ENCODE measurements at regions not wholly inside any gene's neighbourhood (a gene's known extent, or its start where the extent isn't known, plus 50 kb on each side); places are given as distances from the start of the nearest gene placed in this dataset.

DNA sequence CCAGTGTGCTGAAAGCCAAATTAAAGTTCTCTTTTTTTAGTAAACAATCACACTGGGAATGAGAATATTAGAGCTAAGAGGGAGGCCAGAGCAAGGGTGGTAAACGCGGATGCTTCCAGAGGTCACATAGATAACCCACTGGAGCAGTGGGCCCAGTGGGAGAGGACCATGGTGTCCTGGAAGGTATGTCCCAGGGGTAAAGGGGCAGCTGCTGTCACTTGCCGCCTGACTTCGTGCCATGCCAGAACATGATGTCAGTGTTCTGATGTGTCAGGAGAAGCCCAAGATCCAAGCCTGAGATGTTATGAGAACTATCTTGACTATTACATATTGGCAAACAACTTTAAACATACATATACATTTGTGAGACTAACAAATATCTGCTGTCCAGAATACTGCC lies 211.9 kb upstream of the IL12A start:
- Histone ChIP-seq H2BK5ac (ENCODE audit: low read length) (no peak overlapping the region), H3K9me3 (replicated peaks in 1 of 2; ENCODE audit: control insufficient read depth in 2 of 2, insufficient read depth in 1 of 2, low read depth in 1 of 2, low read length in 2 of 2) (no peaks in the 10 kb centered on the region), H2AFZ (ENCODE audit: low read length) (no peak overlapping the region), H4K8ac (ENCODE audit: low read depth, low read length) (no peak overlapping the region), H2BK120ac (ENCODE audit: low read depth, low read length) (no peak overlapping the region), H3K4ac (ENCODE audit: low read length) (no peak overlapping the region), H3K4me3 (ENCODE audit: low read length in 2 of 2) (peak overlapping the region in 1 of 2 donors; percentile 44), H2AK5ac (ENCODE audit: low read depth, low read length) (no peak overlapping the region), H2BK15ac (ENCODE audit: low read length) (no peak overlapping the region), H3K79me1 (ENCODE audit: low read depth, low read length) (peaks cover 5% of the 10 kb centered on the region), H3K27ac (replicated peaks; ENCODE audit: low read length) (no peak overlapping the region), H3K23ac (ENCODE audit: low read depth, low read length, poor library complexity) (no peak overlapping the region), H3K4me1 (ENCODE audit: control insufficient read depth in 2 of 2, insufficient read depth in 1 of 2, low read depth in 1 of 2, low read length in 2 of 2) (peaks cover 0 to 4% of the 10 kb centered on the region in 2 donors), H3K27me3 (ENCODE audit: control insufficient read depth in 3 of 3, insufficient read depth in 3 of 3, low read depth in 1 of 3, low read length in 3 of 3) (peaks cover 0 to 4% (median 0%) of the 10 kb centered on the region in 3 experiments), H3K36me3 (replicated peaks in 1 of 2; ENCODE audit: control insufficient read depth in 2 of 2, insufficient read depth in 2 of 2, low read length in 2 of 2) (peaks cover 0 to 3% of the 10 kb centered on the region in 2 donors), H4K91ac (ENCODE audit: low read depth, low read length, poor library complexity) (no peak overlapping the region), H3K18ac (ENCODE audit: low read length) (no peak overlapping the region), H3K14ac (ENCODE audit: low read length) (no peak overlapping the region), H3K4me2 (ENCODE audit: insufficient read depth, low read length, poor library complexity, severe bottlenecking) (no peak overlapping the region), H2BK12ac (ENCODE audit: low read length) (no peak overlapping the region), H3K9ac (ENCODE audit: low read depth, low read length, poor library complexity) (no peak overlapping the region)
- WGBS, 2 donors (ENCODE audit: extremely low coverage in 2 of 2, insufficient read length in 2 of 2, insufficient replicate concordance in 1 of 2) = no CpG with 5 or more reads among the region's 4 CpGs
- DNase-seq (ENCODE audit: low spot score) = no peak

DNA sequence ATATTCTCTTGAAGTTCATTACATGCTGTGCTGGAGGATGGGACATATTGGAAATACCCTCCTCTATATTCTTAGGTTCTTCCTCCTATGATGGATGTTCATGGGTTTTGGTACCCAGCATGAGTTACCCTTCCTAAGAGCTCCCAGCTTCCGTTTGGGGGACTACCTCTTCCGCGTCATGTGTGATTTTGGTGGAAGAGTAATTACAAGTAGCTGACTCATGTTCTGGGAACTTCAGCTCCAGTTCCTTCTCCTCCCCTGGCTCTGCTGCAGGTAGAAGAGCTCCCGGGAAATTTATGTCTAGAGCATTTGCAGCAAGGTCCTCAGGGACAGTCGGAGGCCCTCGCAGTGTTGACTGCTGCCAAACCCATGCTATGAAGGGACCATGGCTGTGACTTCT lies 208.8 kb upstream of the IL12A start:
- no peak overlapping the region for H4K91ac ChIP-seq (ENCODE audit: low read depth, low read length, poor library complexity)
- H3K4me1 ChIP-seq (ENCODE audit: control insufficient read depth in 2 of 2, insufficient read depth in 1 of 2, low read depth in 1 of 2, low read length in 2 of 2) = peaks cover 0 to 4% of the 10 kb centered on the region in 2 donors
- H3K4me3 ChIP-seq (ENCODE audit: low read length in 2 of 2) = no peak overlapping the region
- no peak overlapping the region for H2AK5ac ChIP-seq (ENCODE audit: low read depth, low read length)
- no peak overlapping the region for H3K27ac ChIP-seq (replicated peaks; ENCODE audit: low read length)
- H3K27me3 ChIP-seq (ENCODE audit: control insufficient read depth in 3 of 3, insufficient read depth in 3 of 3, low read depth in 1 of 3, low read length in 3 of 3) = no peaks in the 10 kb centered on the region
- H3K36me3 ChIP-seq (replicated peaks in 1 of 2; ENCODE audit: control insufficient read depth in 2 of 2, insufficient read depth in 2 of 2, low read length in 2 of 2) = peaks cover 0 to 3% of the 10 kb centered on the region in 2 donors
- no peaks in the 10 kb centered on the region for H3K9me3 ChIP-seq (replicated peaks in 1 of 2; ENCODE audit: control insufficient read depth in 2 of 2, insufficient read depth in 1 of 2, low read depth in 1 of 2, low read length in 2 of 2)
- no peak for DNase-seq (ENCODE audit: low spot score)
- no peak overlapping the region for H2BK15ac ChIP-seq (ENCODE audit: low read length)
- no peak overlapping the region for H2BK5ac ChIP-seq (ENCODE audit: low read length)
- no peak overlapping the region for H3K23ac ChIP-seq (ENCODE audit: low read depth, low read length, poor library complexity)
- no peak overlapping the region for H3K18ac ChIP-seq (ENCODE audit: low read length)
- no peak overlapping the region for H3K4ac ChIP-seq (ENCODE audit: low read length)
- no peak overlapping the region for H3K4me2 ChIP-seq (ENCODE audit: insufficient read depth, low read length, poor library complexity, severe bottlenecking)
- no CpG with 5 or more reads among the region's 6 CpGs for WGBS, 2 donors (ENCODE audit: extremely low coverage in 2 of 2, insufficient read length in 2 of 2, insufficient replicate concordance in 1 of 2)
- no peak overlapping the region for H2AFZ ChIP-seq (ENCODE audit: low read length)
- H3K14ac ChIP-seq (ENCODE audit: low read length) = no peak overlapping the region
- H3K79me1 ChIP-seq (ENCODE audit: low read depth, low read length) = peaks cover 5% of the 10 kb centered on the region
- H3K9ac ChIP-seq (ENCODE audit: low read depth, low read length, poor library complexity) = no peak overlapping the region
- no peak overlapping the region for H2BK12ac ChIP-seq (ENCODE audit: low read length)
- H4K8ac ChIP-seq (ENCODE audit: low read depth, low read length) = no peak overlapping the region
- no peak overlapping the region for H2BK120ac ChIP-seq (ENCODE audit: low read depth, low read length)

DNA sequence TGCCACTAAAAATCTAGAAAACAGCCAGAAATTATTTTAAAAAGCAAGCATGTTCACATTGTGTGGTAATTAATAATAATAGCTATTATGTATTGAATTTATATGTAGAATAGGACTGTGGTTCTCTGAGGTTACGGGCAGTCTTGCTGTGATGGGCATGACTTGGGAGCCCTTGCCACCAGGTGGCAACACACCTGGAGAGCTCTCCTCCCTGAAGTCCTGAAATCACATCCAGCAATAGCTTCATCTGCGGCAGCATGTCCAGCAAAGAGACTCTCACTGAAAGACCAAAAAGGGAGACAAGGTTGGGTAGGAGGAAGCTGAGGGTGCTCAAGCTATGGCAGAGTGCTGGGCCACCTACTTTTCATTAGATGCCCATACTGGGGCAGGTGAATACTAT lies 206.8 kb upstream of the IL12A start:
- Histone ChIP-seq H2AK5ac (ENCODE audit: low read depth, low read length) (no peak overlapping the region), H3K14ac (ENCODE audit: low read length) (no peak overlapping the region), H4K8ac (ENCODE audit: low read depth, low read length) (no peak overlapping the region), H3K27ac (replicated peaks; ENCODE audit: low read length) (no peak overlapping the region), H3K9ac (ENCODE audit: low read depth, low read length, poor library complexity) (no peak overlapping the region), H2BK5ac (ENCODE audit: low read length) (no peak overlapping the region), H3K36me3 (replicated peaks in 1 of 2; ENCODE audit: control insufficient read depth in 2 of 2, insufficient read depth in 2 of 2, low read length in 2 of 2) (peaks cover 0 to 2% of the 10 kb centered on the region in 2 donors), H2AFZ (ENCODE audit: low read length) (no peak overlapping the region), H2BK120ac (ENCODE audit: low read depth, low read length) (no peak overlapping the region), H2BK15ac (ENCODE audit: low read length) (no peak overlapping the region), H3K18ac (ENCODE audit: low read length) (no peak overlapping the region), H3K4me1 (ENCODE audit: control insufficient read depth in 2 of 2, insufficient read depth in 1 of 2, low read depth in 1 of 2, low read length in 2 of 2) (no peaks in the 10 kb centered on the region), H3K4me3 (ENCODE audit: low read length in 2 of 2) (no peak overlapping the region), H3K4ac (ENCODE audit: low read length) (no peak overlapping the region), H3K79me1 (ENCODE audit: low read depth, low read length) (peaks cover 1% of the 10 kb centered on the region), H3K9me3 (replicated peaks in 1 of 2; ENCODE audit: control insufficient read depth in 2 of 2, insufficient read depth in 1 of 2, low read depth in 1 of 2, low read length in 2 of 2) (no peaks in the 10 kb centered on the region), H3K23ac (ENCODE audit: low read depth, low read length, poor library complexity) (no peak overlapping the region), H2BK12ac (ENCODE audit: low read length) (no peak overlapping the region), H4K91ac (ENCODE audit: low read depth, low read length, poor library complexity) (no peak overlapping the region), H3K27me3 (ENCODE audit: control insufficient read depth in 3 of 3, insufficient read depth in 3 of 3, low read depth in 1 of 3, low read length in 3 of 3) (no peaks in the 10 kb centered on the region), H3K4me2 (ENCODE audit: insufficient read depth, low read length, poor library complexity, severe bottlenecking) (no peak overlapping the region)
- no peak for DNase-seq (ENCODE audit: low spot score)
- no CpG with 5 or more reads among the region's 2 CpGs for WGBS, 2 donors (ENCODE audit: extremely low coverage in 2 of 2, insufficient read length in 2 of 2, insufficient replicate concordance in 1 of 2)

DNA sequence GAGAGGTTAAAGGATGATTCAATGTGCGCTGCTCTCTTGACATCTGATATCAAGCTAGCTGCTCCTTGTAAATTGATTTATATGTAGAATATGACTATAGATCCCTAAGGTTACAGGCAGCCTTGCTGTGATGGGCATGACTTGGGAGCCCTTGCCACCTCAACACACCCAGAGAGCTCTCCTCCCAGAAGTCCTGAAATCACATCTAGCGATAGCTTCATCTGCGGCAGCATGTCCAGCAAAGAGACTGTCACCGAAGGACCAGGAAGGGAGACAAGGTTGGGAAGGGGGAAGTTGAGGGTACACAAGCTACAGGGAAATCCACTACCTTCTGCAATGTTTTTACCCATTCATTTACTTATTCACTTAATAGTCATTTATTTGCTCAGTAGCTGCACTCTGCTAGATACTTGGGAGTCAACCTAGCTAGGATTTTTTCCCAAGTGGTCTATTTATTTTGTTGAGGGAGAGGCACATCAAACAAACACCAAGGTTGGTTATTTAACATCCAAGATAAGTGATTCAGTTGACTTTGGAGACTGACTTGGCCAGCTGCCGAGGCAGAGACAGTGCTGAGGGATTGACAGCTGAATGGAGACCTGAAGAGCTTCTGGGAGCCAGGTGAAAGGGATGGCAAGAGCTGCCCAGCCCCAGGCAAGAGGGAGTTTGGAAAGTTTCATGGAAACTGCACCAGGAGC lies 205.8 kb upstream of the IL12A start:
- Histone ChIP-seq H3K36me3 (replicated peaks in 1 of 2; ENCODE audit: control insufficient read depth in 2 of 2, insufficient read depth in 2 of 2, low read length in 2 of 2) (peaks cover 0 to 2% of the 10 kb centered on the region in 2 donors), H3K79me1 (ENCODE audit: low read depth, low read length) (peaks cover 1% of the 10 kb centered on the region), H2BK12ac (ENCODE audit: low read length) (no peak overlapping the region), H3K18ac (ENCODE audit: low read length) (no peak overlapping the region), H2AFZ (ENCODE audit: low read length) (no peak overlapping the region), H3K14ac (ENCODE audit: low read length) (no peak overlapping the region), H3K4me1 (ENCODE audit: control insufficient read depth in 2 of 2, insufficient read depth in 1 of 2, low read depth in 1 of 2, low read length in 2 of 2) (no peaks in the 10 kb centered on the region), H3K4ac (ENCODE audit: low read length) (no peak overlapping the region), H4K8ac (ENCODE audit: low read depth, low read length) (no peak overlapping the region), H3K23ac (ENCODE audit: low read depth, low read length, poor library complexity) (no peak overlapping the region), H3K27me3 (ENCODE audit: control insufficient read depth in 3 of 3, insufficient read depth in 3 of 3, low read depth in 1 of 3, low read length in 3 of 3) (peaks cover 0 to 6% (median 0%) of the 10 kb centered on the region in 3 experiments), H2BK15ac (ENCODE audit: low read length) (no peak overlapping the region), H2BK5ac (ENCODE audit: low read length) (no peak overlapping the region), H3K9ac (ENCODE audit: low read depth, low read length, poor library complexity) (no peak overlapping the region), H4K91ac (ENCODE audit: low read depth, low read length, poor library complexity) (no peak overlapping the region), H2BK120ac (ENCODE audit: low read depth, low read length) (no peak overlapping the region), H3K27ac (replicated peaks; ENCODE audit: low read length) (no peak overlapping the region), H3K4me2 (ENCODE audit: insufficient read depth, low read length, poor library complexity, severe bottlenecking) (no peak overlapping the region), H3K9me3 (replicated peaks in 1 of 2; ENCODE audit: control insufficient read depth in 2 of 2, insufficient read depth in 1 of 2, low read depth in 1 of 2, low read length in 2 of 2) (no peaks in the 10 kb centered on the region), H3K4me3 (ENCODE audit: low read length in 2 of 2) (no peak overlapping the region), H2AK5ac (ENCODE audit: low read depth, low read length) (no peak overlapping the region)
- no CpG with 5 or more reads among the region's 5 CpGs for WGBS, 2 donors (ENCODE audit: extremely low coverage in 2 of 2, insufficient read length in 2 of 2, insufficient replicate concordance in 1 of 2)
- DNase-seq (ENCODE audit: low spot score) = no peak

All from neuronal stem cell (in vitro differentiated cells).